ENCODE measurements at regions not wholly inside any gene's neighbourhood (a gene's known extent, or its start where the extent isn't known, plus 50 kb on each side); places are given as distances from the start of the nearest gene placed in this dataset.
A peak's percentile ranks its signal among the peaks of the same experiment; 100 is the strongest.

DNA sequence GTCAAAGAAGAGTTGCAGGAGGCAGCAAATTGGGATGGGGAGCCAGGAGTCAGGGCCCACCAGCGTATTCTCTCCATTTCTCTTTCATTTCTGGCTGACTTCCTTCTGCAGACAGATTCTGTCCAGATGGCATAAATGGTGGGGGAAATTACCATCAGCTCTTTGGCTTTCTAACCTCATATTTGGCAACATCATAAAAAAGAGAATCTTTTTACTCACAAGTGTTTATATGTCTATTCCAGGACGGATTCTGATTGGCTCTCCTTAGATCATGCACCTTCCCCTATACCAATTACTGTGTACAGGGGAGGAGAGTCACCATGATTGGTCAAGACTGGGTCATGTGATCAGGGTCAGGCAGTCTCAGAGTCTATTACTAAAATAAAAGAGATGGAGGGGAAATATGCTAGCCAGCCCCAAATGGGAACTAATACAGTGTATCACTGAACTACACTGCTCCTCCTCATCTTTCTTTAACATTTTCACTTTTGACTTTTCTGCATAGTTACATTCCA, 537.1 kb upstream of the EEF2KMT start:
- DNase-seq (ENCODE audit: low spot score) (no peak), FAIRE-seq (no peak)

DNA sequence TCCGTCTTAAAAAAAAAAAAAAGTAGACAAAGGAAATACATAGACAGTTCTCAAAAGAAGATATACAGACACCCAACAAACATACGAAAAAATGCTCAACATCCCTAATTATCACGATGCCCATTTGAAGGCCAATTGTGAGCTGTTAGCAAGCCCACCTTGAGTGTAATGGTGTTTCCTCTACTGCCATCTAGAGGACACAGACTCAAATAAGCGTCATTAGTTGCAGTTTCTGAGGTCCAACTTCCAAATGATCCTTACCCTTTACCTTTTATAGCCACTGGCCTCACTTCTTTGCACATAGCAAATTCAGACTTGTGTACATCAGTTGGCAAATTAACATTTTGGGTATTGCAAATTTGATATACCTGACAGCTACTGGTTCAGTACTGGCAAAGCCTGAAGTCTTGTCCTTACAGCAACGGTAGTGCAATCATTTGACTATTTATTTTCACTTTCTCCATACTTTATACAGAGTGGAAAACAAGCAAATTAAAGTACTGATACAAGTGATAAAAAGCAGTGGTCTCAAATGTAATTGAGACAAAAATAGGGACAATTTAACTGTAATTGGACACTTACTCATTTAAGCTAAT, 536.3 kb upstream of the EEF2KMT start:
- no peak for FAIRE-seq

GRCh38 chr16:5622234-5622884, 524.8 kb upstream of the EEF2KMT start:
- no peak for FAIRE-seq
- no peak for DNase-seq (ENCODE audit: low spot score)

More for the DNA sequence above, 536.3 kb upstream of the EEF2KMT start:
- peak; percentile 63 for DNase-seq (ENCODE audit: low spot score)

- FAIRE-seq (no peak), DNase-seq (ENCODE audit: low spot score) (no peak)
Observed at GRCh38 chr16:5621826-5622225, 524.2 kb upstream of the EEF2KMT start.

- FAIRE-seq: no peak
- DNase-seq (ENCODE audit: low spot score): no peak
Observed at GRCh38 chr16:5619304-5619703, 521.7 kb upstream of the EEF2KMT start.

GRCh38 chr16:5616841-5617240, 519.2 kb upstream of the EEF2KMT start:
- no peak for FAIRE-seq
- DNase-seq (ENCODE audit: low spot score): no peak

GRCh38 chr16:5615868-5616642, 518.5 kb upstream of the EEF2KMT start:
- peak; percentile 88 for DNase-seq (ENCODE audit: low spot score)
- FAIRE-seq: peak; percentile 81

DNA sequence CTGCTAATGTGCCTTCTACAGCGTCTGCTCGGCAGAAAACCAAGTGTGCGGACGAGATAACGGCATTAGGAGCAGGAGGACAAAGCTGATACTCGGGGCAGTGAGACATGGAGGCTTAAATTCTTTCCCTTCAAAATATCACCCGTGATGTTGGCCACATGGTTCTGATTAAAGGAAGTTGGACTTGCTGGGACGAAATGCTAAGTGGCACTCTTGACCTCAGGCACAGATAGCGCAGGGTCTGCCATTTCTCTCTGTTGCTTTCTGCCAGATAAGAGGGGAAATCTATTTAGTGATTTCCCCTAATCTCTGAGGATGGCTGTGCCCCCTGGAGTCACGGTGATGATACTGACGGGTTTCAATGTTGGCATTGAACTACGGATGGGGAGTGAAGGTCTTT, 509.6 kb upstream of the EEF2KMT start:
- no peak for DNase-seq (ENCODE audit: low spot score)

GRCh38 chr16:5605404-5605803, 507.8 kb upstream of the EEF2KMT start:
- peak; percentile 72 for FAIRE-seq
- DNase-seq (ENCODE audit: low spot score): peak; percentile 48

More for the DNA sequence above, 509.6 kb upstream of the EEF2KMT start:
- no peak for FAIRE-seq

GRCh38 chr16:5604770-5605169, 507.2 kb upstream of the EEF2KMT start:
- DNase-seq (ENCODE audit: low spot score) (peak; percentile 83), FAIRE-seq (peak; percentile 82)

DNA sequence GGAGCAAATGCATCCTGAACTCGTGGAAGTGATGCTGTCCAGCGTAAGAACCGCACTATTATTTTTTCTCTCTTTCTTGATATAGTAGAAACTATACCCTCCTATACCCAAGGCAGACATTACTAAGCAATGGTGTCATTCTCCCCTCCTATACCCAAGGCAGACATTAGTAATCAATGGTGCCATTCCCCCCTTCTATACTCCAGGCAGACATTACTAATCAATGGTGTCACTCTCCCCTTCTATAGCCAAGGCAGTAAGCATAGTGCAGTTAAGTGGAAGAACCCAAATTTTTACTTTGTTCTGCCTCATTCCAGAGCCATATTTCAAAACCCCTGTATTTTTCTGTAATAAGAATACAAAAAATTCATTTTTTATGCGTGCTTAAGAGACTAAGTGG, 506.2 kb upstream of the EEF2KMT start:
- FAIRE-seq (no peak), DNase-seq (ENCODE audit: low spot score) (no peak)

DNA sequence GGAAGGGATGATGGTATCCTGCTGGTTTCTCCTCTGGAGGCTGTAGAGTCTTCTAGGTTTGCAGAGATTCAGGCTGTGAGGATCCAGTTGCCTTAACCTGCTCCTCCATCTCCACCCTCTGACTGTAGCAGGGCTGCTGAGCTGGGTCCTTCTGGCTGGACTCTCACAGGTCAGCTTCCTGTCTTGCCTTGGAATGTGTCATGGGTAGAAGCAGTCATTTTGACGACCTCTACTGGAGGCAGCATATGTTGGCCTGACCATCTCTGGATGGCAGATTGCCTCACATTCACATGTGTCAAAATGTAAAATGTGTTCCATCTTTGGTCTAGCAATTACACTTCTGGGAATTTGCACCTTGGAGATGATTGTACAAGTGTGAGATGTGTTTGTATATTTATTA, 504.4 kb upstream of the EEF2KMT start:
- FAIRE-seq (no peak), DNase-seq (ENCODE audit: low spot score) (no peak)

DNA sequence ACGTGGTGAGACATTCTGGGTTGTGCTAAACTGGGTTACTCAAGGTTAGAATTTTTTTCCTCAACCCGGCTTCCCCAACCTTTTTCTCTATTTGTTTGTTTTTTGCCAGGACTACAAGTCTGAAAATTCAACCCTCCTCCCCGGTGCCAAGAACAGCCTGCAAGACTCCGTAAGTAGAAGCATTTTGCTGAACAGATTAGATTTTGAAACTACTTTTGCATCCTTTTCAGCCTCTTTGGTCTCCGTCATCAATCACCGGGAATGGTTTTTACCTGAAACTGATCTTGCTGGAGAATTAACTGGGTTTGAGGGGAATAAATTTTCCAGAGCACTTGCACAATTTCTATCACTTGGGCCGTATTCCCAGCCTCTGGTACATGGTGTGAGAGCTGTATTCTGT, 501.2 kb upstream of the EEF2KMT start:
- no peak for DNase-seq (ENCODE audit: low spot score)
- no peak for FAIRE-seq

DNA sequence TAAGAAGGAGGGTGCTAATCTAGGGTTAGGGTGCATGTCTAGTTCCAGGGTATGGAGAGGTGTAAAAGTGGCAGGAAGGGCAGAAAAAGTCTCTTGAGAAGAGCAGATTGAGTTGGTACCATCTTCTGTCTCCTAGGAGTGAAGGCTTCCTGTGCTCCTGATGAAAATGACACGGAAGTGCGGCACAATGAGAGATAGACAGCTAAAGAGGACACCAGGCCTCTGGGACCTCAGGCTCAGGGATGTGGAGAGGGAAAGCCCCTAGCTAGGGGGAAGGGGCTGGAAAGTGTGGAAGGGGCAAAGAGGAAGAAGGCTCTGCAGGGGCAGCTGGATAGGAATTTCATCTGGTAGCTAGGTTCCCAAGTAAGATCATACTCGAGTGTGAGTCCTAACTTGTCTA, 498.3 kb upstream of the EEF2KMT start:
- FAIRE-seq (no peak), DNase-seq (ENCODE audit: low spot score) (no peak)

- FAIRE-seq (no peak), DNase-seq (ENCODE audit: low spot score) (no peak)
Observed at GRCh38 chr16:5590416-5590815, 492.8 kb upstream of the EEF2KMT start.

GRCh38 chr16:5589812-5590373, 492.3 kb upstream of the EEF2KMT start:
- no peak for FAIRE-seq
- no peak for DNase-seq (ENCODE audit: low spot score)

DNA sequence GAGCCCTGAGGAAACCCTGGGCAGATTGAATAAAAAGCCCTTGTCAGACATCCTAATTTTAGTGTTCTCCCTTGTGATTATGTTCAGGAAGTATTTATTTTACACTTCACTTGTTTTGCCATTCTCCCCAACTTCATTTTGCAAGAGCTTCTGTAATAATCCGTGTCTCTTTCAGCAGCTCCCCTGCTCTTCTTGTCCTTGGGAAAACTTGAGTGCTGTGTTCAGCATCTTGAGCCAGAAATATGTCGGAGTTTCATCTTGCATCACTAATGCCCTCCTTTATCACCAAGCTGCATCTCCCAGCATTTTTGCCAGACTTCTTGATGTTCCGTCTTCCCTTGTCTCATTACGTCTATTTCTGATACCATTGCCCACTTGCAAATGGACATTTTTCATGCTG, 486.5 kb upstream of the EEF2KMT start:
- DNase-seq (ENCODE audit: low spot score) (no peak), FAIRE-seq (no peak)

DNA sequence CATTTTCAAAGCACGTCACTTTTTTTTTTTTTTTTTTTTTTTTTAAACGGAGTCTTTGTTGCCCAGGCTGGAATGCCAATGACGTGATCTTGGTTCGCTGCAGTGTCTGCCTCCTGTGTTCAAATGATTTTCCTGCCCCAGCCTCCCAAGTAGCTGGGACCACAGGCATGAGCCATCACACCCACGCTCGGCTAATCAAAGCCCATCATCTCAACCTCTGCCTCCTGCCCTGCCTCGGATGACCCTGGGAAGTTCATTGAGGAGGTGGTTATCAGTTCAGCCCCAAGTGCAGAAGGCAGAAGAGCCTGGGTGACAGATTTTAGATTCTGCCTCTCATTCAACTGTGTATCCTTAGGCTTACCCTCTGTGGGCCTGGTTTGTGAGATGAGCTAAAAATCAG, 484.9 kb upstream of the EEF2KMT start:
- DNase-seq (ENCODE audit: low spot score): peak; percentile 59
- no peak for FAIRE-seq

GRCh38 chr16:5581908-5582307, 484.3 kb upstream of the EEF2KMT start:
- DNase-seq (ENCODE audit: low spot score) (peak; percentile 20), FAIRE-seq (no peak)

DNA sequence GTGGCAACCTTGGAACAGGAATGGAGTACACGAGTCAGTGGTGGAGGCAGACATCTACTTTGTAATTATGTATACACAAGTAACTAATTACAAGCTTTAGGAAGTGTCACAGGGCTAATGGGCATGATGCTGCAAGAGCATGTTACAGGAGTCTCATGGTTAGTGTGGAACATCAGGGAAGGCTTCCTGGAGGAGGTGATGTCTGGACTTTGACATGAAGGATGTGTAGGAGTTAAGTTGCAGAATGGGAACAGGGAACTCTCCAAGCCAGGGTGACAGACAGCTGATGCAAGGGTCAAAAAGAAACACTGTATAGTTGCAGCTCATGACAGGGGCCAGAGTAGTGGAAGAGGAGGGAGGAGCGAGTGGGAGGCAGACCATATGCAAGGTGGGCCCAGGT, 483.8 kb upstream of the EEF2KMT start:
- DNase-seq (ENCODE audit: low spot score): no peak
- no peak for FAIRE-seq

GRCh38 chr16:5580772-5581171, 483.2 kb upstream of the EEF2KMT start:
- no peak for FAIRE-seq
- no peak for DNase-seq (ENCODE audit: low spot score)

GRCh38 chr16:5580296-5580695, 482.7 kb upstream of the EEF2KMT start:
- no peak for DNase-seq (ENCODE audit: low spot score)
- no peak for FAIRE-seq
